HepG2 (cell line): ENCODE measurements at regions not wholly inside any gene's neighbourhood (a gene's known extent, or its start where the extent isn't known, plus 50 kb on each side); places are given as distances from the start of the nearest gene placed in this dataset.

Experiments used
- ATAC-seq: fragments of 200-7000 bp; cut with Tn5 transposase; 3 replicates; pipeline ENCODE4 v1.9.1; 2020; ENCODE audit warnings: mild to moderate bottlenecking, moderate library complexity
- BruUV-seq: library from RNA; stranded (reverse); fragments of 400-500 nt; replicated peaks from 2 replicates; lab custom pipeline; 2021; lab: Mats Ljungman, UMichigan
- CTCF ChIA-PET: fragments of 300-600 bp; formaldehyde crosslinking; extraction: SDS; loops from one replicate; lab custom pipeline; 2021; ENCODE audit warnings: low total read pairs, inconsistent platforms, low intra/inter-chr PET ratio; lab: Yijun Ruan, JAX
- POLR2A ChIA-PET: fragments of 350-600 bp; sonication (Branson Sonifier 250); formaldehyde crosslinking; loops from one replicate; lab custom pipeline; 2020; ENCODE audit warnings: antibody characterized with exemption, inconsistent platforms; lab: Yijun Ruan, JAX
- DNase-seq: peaks from one replicate; pipeline ENCODE4 v3.0.0-alpha.2; 2015; ENCODE audit warnings: low spot score
- FAIRE-seq: peaks from 3 replicates; lab custom pipeline; 2011; peaks lifted over from hg19 to GRCh38; lab: Jason Lieb, UNC
- H2AFZ ChIP-seq: one replicate; pipeline ENCODE4 v1.6.1; 2011; ENCODE audit warnings: low read length, inconsistent platforms
- H3K27ac ChIP-seq: fragments of 300-600 bp; 3 replicates; pipeline ENCODE4 v1.8.0; 2011; ENCODE audit warnings: mixed run types, mild to moderate bottlenecking, mixed read lengths, low read length, inconsistent platforms; ENCODE audit not compliant: insufficient read depth; ENCODE audit errors: extremely low read length
- H3K27me3 ChIP-seq, 2 experiments: fragments of 200-600 bp in 1 of 2; 2 replicates in 1 of 2; 3 replicates in 1 of 2; pipeline versions ENCODE4 v1.6.0 to v1.8.0; 2011; ENCODE audit warnings: low read length in 2 of 2, mild to moderate bottlenecking in 2 of 2, moderate library complexity in 2 of 2, inconsistent platforms in 1 of 2; ENCODE audit not compliant: insufficient read depth in 2 of 2, control insufficient read depth in 1 of 2
- H3K36me3 ChIP-seq, 2 experiments: fragments of 200-600 bp in 1 of 2; replicated peaks in 1 of 2; 2 replicates in 1 of 2; 3 replicates in 1 of 2; pipeline versions ENCODE4 v1.5.1 to v1.8.0; 2011; ENCODE audit warnings: low read length in 2 of 2, inconsistent platforms in 1 of 2; ENCODE audit not compliant: insufficient read depth in 2 of 2, control insufficient read depth in 1 of 2
- H3K4me1 ChIP-seq: 2 replicates; pipeline ENCODE4 v1.5.1; 2012; ENCODE audit warnings: low read length, inconsistent platforms; ENCODE audit not compliant: insufficient read depth
- H3K4me2 ChIP-seq: 2 replicates; pipeline ENCODE4 v1.6.0; 2011; ENCODE audit warnings: low read depth, low read length, inconsistent platforms
- H3K4me3 ChIP-seq, 3 experiments: fragments of 200-600 bp in 1 of 3; sonication (generic), shearing (Covaris generic) in 1 of 3; replicated peaks in 1 of 3; 2 replicates each; pipeline ENCODE4 v1.5.1; 2011 to 2016; ENCODE audit warnings: low read length in 3 of 3, inconsistent platforms in 2 of 3, low read depth in 2 of 3, mild to moderate bottlenecking in 2 of 3, control low read depth in 1 of 3, mixed read lengths in 1 of 3; ENCODE audit not compliant: insufficient read depth in 1 of 3
- H3K79me2 ChIP-seq: one replicate; pipeline ENCODE4 v1.6.1; 2011; ENCODE audit warnings: low read length, inconsistent platforms; ENCODE audit not compliant: insufficient read depth
- H3K9ac ChIP-seq: 2 replicates; pipeline ENCODE4 v1.6.0; 2011; ENCODE audit warnings: mild to moderate bottlenecking, low read depth, low read length, inconsistent platforms; ENCODE audit not compliant: insufficient read depth
- H3K9me3 ChIP-seq: 2 replicates; pipeline ENCODE4 v1.5.1; 2012; ENCODE audit warnings: mild to moderate bottlenecking, low read length
- H4K20me1 ChIP-seq: 2 replicates; pipeline ENCODE4 v1.6.0; 2011; ENCODE audit warnings: inconsistent platforms, mild to moderate bottlenecking, low read length, moderate library complexity; ENCODE audit not compliant: insufficient read depth
- CREM ChIP-seq, 2 experiments: sonication (generic) in 1 of 2; formaldehyde crosslinking in 1 of 2; IDR thresholded peaks; 2 replicates each; pipeline versions ENCODE4 v1.4.0 to v1.6.1; 2016 to 2020; ENCODE audit warnings: antibody characterized with exemption in 1 of 2, mild to moderate bottlenecking in 1 of 2, missing genetic modification reagents in 1 of 2
- EHMT2 ChIP-seq: fragments of 200-600 bp; sonication (generic); IDR thresholded peaks from 2 replicates; pipeline ENCODE4 v1.7.0; 2017; ENCODE audit warnings: antibody characterized with exemption, low read depth, low read length, borderline replicate concordance
- HNF4G ChIP-seq, 2 experiments: sonication (generic) in 1 of 2; formaldehyde crosslinking in 1 of 2; IDR thresholded peaks; 2 replicates each; pipeline versions ENCODE4 v1.4.0 to v1.6.1; 2011 to 2020; ENCODE audit warnings: borderline replicate concordance in 2 of 2, low read depth in 2 of 2, mild to moderate bottlenecking in 2 of 2, low read length in 1 of 2, missing genetic modification reagents in 1 of 2, moderate library complexity in 1 of 2
- POLR2A ChIP-seq, 2 experiments: IDR thresholded peaks; 2 replicates each; pipeline ENCODE4 v1.6.1; 2011; ENCODE audit warnings: low read depth in 2 of 2, low read length in 2 of 2, mild to moderate bottlenecking in 1 of 2, moderate library complexity in 1 of 2; ENCODE audit not compliant: insufficient read depth in 1 of 2
- POLR2G ChIP-seq: fragments of 200-400 bp; formaldehyde crosslinking; IDR thresholded peaks from 2 replicates; pipeline ENCODE4 v1.6.1; 2018; ENCODE audit warnings: mild to moderate bottlenecking, low read depth, low read length, moderate library complexity
- RAD21 ChIP-seq: fragments of 450-650 bp; formaldehyde crosslinking; IDR thresholded peaks from 2 replicates; pipeline ENCODE4 v1.5.0; 2020; ENCODE audit warnings: mild to moderate bottlenecking
- RBFOX2 ChIP-seq: fragments of 200-400 bp; formaldehyde crosslinking; IDR thresholded peaks from 2 replicates; pipeline ENCODE4 v1.6.1; 2017; ENCODE audit warnings: low read depth, mild to moderate bottlenecking, low read length
- SIX1 ChIP-seq: sonication (generic); formaldehyde crosslinking; IDR thresholded peaks from 2 replicates; pipeline ENCODE4 v1.4.0; 2020; ENCODE audit warnings: missing genetic modification reagents, borderline replicate concordance
- WGBS: methylation state at CpG from one replicate; pipeline ENCODE4 v1.1.6; 2017; ENCODE audit warnings: low lambda C conversion rate; 5-methylcytosine and 5-hydroxymethylcytosine counted together
- in situ Hi-C: cut with HindIII; loops from 2 replicates; pipeline ENCODE4 v1.10.0; 2017; ENCODE audit warnings: low pct_unique_long_range_greater_than_20kb; ENCODE audit not compliant: extremely low pct_ligation_motif_present
- intact Hi-C: fragments of 100-400 bp; cut with micrococcal nuclease; formaldehyde crosslinking; loops from one replicate; pipeline ENCODE4 v1.10.0; 2022; ENCODE audit not compliant: unreplicated experiment
- TF ChIP-seq, protein P1 (sequence below): sonication (generic); formaldehyde crosslinking; IDR thresholded peaks from 2 replicates; pipeline ENCODE4 v1.4.0; 2020; ENCODE audit warnings: missing genetic modification reagents, borderline replicate concordance
- TF ChIP-seq, protein P2 (sequence below): IDR thresholded peaks from 2 replicates; pipeline ENCODE4 v1.6.1; 2016; ENCODE audit warnings: missing genetic modification reagents, missing compliant biosample characterization
- TF ChIP-seq, protein P3 (sequence below): sonication (generic); formaldehyde crosslinking; conservative IDR thresholded peaks from 2 replicates; pipeline ENCODE4 v1.5.0; 2020; ENCODE audit warnings: missing genetic modification reagents

DNA sequence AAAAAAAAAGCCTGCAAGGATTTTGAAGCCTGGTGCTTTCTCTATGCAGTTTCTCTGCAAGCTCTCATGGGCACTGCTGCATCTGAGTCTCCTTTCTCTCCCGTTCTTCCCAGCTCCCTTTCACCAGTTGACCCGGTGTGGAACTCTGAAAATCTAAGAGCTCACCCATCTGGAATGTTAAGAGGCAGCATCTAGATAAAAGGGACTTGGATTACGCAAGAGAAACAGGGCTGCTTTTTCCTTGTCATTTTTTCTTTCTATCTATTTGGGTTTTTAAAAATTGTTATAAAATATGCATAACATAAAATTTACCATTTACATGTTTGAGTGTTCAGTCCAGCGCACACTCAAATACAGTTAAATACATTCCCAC is 95.2 kb upstream of the RPS6KA3 start:
- FAIRE-seq (no peak), ATAC-seq (peak; percentile 66), DNase-seq (peak; percentile 72)
- BruUV-seq = no TSS peak
- Histone ChIP-seq H3K4me3 (peak overlapping the region; percentile 43 to 64 (median 45)), H3K27me3 (no peaks in the 10 kb centered on the region), H3K9ac (peak overlapping the region; percentile 86), H3K4me2 (peak overlapping the region; percentile 84), H3K36me3 (no peaks in the 10 kb centered on the region), H3K4me1 (peaks cover 51% of the 10 kb centered on the region), H3K9me3 (no peaks in the 10 kb centered on the region), H3K79me2 (no peaks in the 10 kb centered on the region), H4K20me1 (no peaks in the 10 kb centered on the region), H3K27ac (peak overlapping the region; percentile 98), H2AFZ (no peak overlapping the region)
- intact Hi-C loops (loop anchor here (1.0 to 2.0 kb wide), 6 partner anchors 16 to 109 kb away; no protein-coding TSS in a partner anchor), in situ Hi-C loops (loop anchor here (10.0 kb wide), 1 partner anchor 97 kb away; the partner anchor contains the start of gene RPS6KA3)
- ChIA-PET POLR2A (interaction anchor here (0.7 to 3.4 kb wide), 25 partner anchors 9 to 220 kb away, joined by 3 to 45 read pairs (median 5); partner anchors contain the start of genes EIF1AX and RPS6KA3), CTCF (no interaction called here)
- WGBS = 0% methylated on average over 4 of the region's 4 CpGs
- TF ChIP-seq SIX1 = no peak
- TF ChIP-seq RAD21 = no peak
- no peak for TF ChIP-seq EHMT2
- peak in 1 of 2 experiments; percentile 1; a peak in 1 of 4 replicates for TF ChIP-seq POLR2A (IDR thresholded peaks at IDR 0.05; ENCODE audit: insufficient read depth in 1 of 2, low read depth in 2 of 2, low read length in 2 of 2)
- TF ChIP-seq CREM (IDR thresholded peaks at IDR 0.05) = 0 out of 2 replicates have a peak, but pooled peaks have one; percentile 1
- TF ChIP-seq CREM (CRISPR knock-in tag; IDR thresholded peaks at IDR 0.05) = no peak
- TF ChIP-seq, protein P1, sequence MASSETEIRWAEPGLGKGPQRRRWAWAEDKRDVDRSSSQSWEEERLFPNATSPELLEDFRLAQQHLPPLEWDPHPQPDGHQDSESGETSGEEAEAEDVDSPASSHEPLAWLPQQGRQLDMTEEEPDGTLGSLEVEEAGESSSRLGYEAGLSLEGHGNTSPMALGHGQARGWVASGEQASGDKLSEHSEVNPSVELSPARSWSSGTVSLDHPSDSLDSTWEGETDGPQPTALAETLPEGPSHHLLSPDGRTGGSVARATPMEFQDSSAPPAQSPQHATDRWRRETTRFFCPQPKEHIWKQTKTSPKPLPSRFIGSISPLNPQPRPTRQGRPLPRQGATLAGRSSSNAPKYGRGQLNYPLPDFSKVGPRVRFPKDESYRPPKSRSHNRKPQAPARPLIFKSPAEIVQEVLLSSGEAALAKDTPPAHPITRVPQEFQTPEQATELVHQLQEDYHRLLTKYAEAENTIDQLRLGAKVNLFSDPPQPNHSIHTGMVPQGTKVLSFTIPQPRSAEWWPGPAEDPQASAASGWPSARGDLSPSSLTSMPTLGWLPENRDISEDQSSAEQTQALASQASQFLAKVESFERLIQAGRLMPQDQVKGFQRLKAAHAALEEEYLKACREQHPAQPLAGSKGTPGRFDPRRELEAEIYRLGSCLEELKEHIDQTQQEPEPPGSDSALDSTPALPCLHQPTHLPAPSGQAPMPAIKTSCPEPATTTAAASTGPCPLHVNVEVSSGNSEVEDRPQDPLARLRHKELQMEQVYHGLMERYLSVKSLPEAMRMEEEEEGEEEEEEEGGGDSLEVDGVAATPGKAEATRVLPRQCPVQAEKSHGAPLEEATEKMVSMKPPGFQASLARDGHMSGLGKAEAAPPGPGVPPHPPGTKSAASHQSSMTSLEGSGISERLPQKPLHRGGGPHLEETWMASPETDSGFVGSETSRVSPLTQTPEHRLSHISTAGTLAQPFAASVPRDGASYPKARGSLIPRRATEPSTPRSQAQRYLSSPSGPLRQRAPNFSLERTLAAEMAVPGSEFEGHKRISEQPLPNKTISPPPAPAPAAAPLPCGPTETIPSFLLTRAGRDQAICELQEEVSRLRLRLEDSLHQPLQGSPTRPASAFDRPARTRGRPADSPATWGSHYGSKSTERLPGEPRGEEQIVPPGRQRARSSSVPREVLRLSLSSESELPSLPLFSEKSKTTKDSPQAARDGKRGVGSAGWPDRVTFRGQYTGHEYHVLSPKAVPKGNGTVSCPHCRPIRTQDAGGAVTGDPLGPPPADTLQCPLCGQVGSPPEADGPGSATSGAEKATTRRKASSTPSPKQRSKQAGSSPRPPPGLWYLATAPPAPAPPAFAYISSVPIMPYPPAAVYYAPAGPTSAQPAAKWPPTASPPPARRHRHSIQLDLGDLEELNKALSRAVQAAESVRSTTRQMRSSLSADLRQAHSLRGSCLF (CRISPR knock-in tag) = no peak
- no peak for TF ChIP-seq HNF4G (IDR thresholded peaks at IDR 0.05; ENCODE audit: borderline replicate concordance, low read depth, low read length)
- no peak for TF ChIP-seq HNF4G (CRISPR knock-in tag; IDR thresholded peaks at IDR 0.05; ENCODE audit: borderline replicate concordance, low read depth)
- TF ChIP-seq RBFOX2 = peak; percentile 61; the same call in 1 of the 2 replicates
- TF ChIP-seq, protein P2, sequence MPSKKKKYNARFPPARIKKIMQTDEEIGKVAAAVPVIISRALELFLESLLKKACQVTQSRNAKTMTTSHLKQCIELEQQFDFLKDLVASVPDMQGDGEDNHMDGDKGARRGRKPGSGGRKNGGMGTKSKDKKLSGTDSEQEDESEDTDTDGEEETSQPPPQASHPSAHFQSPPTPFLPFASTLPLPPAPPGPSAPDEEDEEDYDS = no peak
- TF ChIP-seq, protein P3, sequence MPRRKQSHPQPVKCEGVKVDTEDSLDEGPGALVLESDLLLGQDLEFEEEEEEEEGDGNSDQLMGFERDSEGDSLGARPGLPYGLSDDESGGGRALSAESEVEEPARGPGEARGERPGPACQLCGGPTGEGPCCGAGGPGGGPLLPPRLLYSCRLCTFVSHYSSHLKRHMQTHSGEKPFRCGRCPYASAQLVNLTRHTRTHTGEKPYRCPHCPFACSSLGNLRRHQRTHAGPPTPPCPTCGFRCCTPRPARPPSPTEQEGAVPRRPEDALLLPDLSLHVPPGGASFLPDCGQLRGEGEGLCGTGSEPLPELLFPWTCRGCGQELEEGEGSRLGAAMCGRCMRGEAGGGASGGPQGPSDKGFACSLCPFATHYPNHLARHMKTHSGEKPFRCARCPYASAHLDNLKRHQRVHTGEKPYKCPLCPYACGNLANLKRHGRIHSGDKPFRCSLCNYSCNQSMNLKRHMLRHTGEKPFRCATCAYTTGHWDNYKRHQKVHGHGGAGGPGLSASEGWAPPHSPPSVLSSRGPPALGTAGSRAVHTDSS (CRISPR knock-in tag) = no peak
- TF ChIP-seq POLR2G = peak; percentile 25; the same call in 1 of the 2 replicates
